ENCODE measurements at regions not wholly inside any gene's neighbourhood (a gene's known extent, or its start where the extent isn't known, plus 50 kb on each side); places are given as distances from the start of the nearest gene placed in this dataset.

DNA sequence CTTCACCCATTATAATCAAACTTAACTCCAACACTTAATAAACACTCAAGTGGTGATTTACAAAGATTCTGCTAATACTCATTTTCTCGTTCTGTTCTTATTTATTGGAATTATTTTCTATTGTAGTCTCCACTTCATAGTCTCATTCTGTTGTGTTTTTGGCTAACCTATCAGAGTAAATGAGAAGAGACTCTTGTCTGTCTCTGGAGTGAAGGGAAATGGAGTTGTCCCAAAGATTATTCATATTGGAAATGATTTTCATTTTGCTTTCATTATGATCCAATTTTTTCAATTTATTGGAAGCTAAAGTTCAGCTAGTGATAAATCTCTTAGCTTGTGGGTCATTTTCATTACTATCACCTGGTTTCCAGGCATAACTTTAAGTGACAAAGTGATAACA lies 454.9 kb upstream of the JAG1 start:
- no peak overlapping the region for H3K4me3 ChIP-seq (ENCODE audit: low read depth, low read length)
- DNase-seq (ENCODE audit: low read depth): no peak
- TF ChIP-seq, protein P1, sequence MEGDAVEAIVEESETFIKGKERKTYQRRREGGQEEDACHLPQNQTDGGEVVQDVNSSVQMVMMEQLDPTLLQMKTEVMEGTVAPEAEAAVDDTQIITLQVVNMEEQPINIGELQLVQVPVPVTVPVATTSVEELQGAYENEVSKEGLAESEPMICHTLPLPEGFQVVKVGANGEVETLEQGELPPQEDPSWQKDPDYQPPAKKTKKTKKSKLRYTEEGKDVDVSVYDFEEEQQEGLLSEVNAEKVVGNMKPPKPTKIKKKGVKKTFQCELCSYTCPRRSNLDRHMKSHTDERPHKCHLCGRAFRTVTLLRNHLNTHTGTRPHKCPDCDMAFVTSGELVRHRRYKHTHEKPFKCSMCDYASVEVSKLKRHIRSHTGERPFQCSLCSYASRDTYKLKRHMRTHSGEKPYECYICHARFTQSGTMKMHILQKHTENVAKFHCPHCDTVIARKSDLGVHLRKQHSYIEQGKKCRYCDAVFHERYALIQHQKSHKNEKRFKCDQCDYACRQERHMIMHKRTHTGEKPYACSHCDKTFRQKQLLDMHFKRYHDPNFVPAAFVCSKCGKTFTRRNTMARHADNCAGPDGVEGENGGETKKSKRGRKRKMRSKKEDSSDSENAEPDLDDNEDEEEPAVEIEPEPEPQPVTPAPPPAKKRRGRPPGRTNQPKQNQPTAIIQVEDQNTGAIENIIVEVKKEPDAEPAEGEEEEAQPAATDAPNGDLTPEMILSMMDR (IDR thresholded peaks at IDR 0.05; ENCODE audit: insufficient read depth, low read length): no peak

DNA sequence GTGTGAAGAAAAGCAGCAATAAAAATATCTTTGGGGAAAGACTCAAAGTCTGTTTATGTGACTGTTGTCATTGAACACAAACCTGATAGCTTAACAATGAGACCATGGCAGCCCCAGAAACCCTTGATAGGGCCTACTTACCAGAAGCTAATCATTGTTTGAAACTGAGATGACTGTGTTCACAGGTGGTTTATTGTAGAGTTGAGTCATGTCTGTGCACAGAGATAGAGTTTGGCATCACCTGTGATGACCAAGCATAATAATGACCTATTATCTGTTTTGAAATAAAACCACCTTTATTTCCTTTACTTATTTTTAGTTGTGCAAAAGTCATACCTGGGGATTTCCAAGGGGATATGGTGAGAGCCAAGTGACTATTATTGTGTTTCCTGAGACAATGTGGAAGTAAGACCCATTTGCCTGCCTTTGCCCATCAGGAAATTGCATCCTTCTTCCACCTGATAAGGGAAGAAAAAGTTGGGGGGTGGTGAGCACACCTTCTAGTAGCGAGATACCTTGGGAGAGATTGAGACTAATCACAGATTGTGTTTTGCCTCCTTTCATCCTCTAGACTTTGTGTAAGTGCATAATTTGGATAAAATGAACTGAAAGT lies 456.9 kb upstream of the JAG1 start:
- DNase-seq (ENCODE audit: low read depth): no peak
- no peak overlapping the region for H3K4me3 ChIP-seq (ENCODE audit: low read depth, low read length)
- TF ChIP-seq, protein P1 (IDR thresholded peaks at IDR 0.05; ENCODE audit: insufficient read depth, low read length): no peak

- TF ChIP-seq, protein P1 (IDR thresholded peaks at IDR 0.05; ENCODE audit: insufficient read depth, low read length): no peak
- no peak overlapping the region for H3K4me3 ChIP-seq (ENCODE audit: low read depth, low read length)
- DNase-seq (ENCODE audit: low read depth): no peak
Measured at GRCh38 chr20:11132819-11133415, 459.1 kb upstream of the JAG1 start.

GRCh38 chr20:11136691-11137090 lies 462.9 kb upstream of the JAG1 start:
- H3K4me3 ChIP-seq (ENCODE audit: low read depth, low read length): no peak overlapping the region
- TF ChIP-seq, protein P1 (IDR thresholded peaks at IDR 0.05; ENCODE audit: insufficient read depth, low read length): no peak
- DNase-seq (ENCODE audit: low read depth): no peak

DNA sequence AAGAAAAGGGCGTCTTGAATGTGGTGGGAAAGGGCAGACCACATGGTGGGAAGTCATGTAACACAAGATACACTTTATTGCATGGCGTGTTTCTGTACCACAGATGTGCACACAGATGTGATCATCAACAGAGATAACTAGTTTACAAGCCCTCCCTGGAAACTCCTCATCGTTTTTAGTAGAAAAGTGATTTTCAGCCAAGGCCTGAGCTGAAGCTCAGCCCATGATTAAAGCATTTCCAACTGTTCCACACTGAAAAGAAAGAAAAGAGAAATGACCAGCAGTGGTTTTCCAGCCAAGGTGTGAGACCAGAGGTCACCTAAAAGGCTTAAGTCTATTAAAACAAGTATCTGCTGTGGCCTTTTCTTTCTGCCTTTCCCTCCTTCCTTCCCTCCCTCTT lies 463.9 kb upstream of the JAG1 start:
- no peak overlapping the region for H3K4me3 ChIP-seq (ENCODE audit: low read depth, low read length)
- TF ChIP-seq, protein P1 (IDR thresholded peaks at IDR 0.05; ENCODE audit: insufficient read depth, low read length): no peak
- no peak for DNase-seq (ENCODE audit: low read depth)

- peak; percentile 89 for DNase-seq (ENCODE audit: low read depth)
- TF ChIP-seq, protein P1 (IDR thresholded peaks at IDR 0.05; ENCODE audit: insufficient read depth, low read length): no peak
- no peak overlapping the region for H3K4me3 ChIP-seq (ENCODE audit: low read depth, low read length)
Measured at GRCh38 chr20:11140359-11140758, 466.6 kb upstream of the JAG1 start.

DNA sequence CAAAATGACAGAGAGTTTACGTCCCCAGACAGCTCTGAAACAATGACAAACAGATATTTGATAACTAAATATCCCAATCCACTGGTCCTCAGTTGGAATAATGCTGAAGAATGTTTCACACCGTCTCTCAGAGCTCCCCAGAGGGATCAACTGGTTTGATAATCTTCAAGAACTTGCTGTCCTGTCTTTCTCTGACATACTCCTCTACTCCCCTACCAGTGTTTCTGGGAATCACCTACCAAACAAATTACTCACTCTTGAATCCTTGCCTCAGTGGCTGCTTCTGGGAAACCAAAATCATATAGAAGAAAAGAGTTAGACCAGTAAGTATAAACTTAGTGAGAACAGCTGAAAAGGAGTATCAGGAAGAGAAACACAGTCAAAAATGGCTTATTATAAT lies 469.7 kb upstream of the JAG1 start:
- TF ChIP-seq, protein P1 (IDR thresholded peaks at IDR 0.05; ENCODE audit: insufficient read depth, low read length): no peak
- no peak overlapping the region for H3K4me3 ChIP-seq (ENCODE audit: low read depth, low read length)
- DNase-seq (ENCODE audit: low read depth): peak; percentile 28

Data from fibroblast of the aortic adventitia (primary cell).